Loucy (cell line): ENCODE measurements at regions not wholly inside any gene's neighbourhood (a gene's known extent, or its start where the extent isn't known, plus 50 kb on each side); places are given as distances from the start of the nearest gene placed in this dataset.

Experiments
- H2AFZ ChIP-seq: fragments of 200-600 bp; sonication (generic); 2 replicates; pipeline ENCODE4 v1.6.0; 2016; ENCODE audit warnings: antibody characterized with exemption, mild to moderate bottlenecking, low read length, moderate library complexity
- H3F3A ChIP-seq: fragments of 200-600 bp; 2 replicates; pipeline ENCODE4 v1.6.0; 2016; ENCODE audit warnings: antibody characterized with exemption, low read depth, mild to moderate bottlenecking
- H3K27me3 ChIP-seq: fragments of 200-600 bp; sonication (generic); 2 replicates; pipeline ENCODE4 v1.6.1; 2014; ENCODE audit warnings: low read length, mild to moderate bottlenecking; ENCODE audit not compliant: insufficient read depth, poor library complexity, severe bottlenecking
- H3K36me3 ChIP-seq: fragments of 200-600 bp; sonication (generic); 2 replicates; pipeline ENCODE4 v1.6.1; 2016; ENCODE audit warnings: low read length; ENCODE audit not compliant: insufficient read depth
- H3K4me1 ChIP-seq: fragments of 200-600 bp; sonication (generic); 2 replicates; pipeline ENCODE4 v1.5.1; 2014; ENCODE audit warnings: low read length, mild to moderate bottlenecking; ENCODE audit not compliant: insufficient read depth, poor library complexity, severe bottlenecking
- H3K4me2 ChIP-seq: fragments of 200-600 bp; sonication (generic); 2 replicates; pipeline ENCODE4 v1.6.0; 2014; ENCODE audit warnings: antibody characterized with exemption, low read length, low read depth, mild to moderate bottlenecking; ENCODE audit not compliant: poor library complexity, severe bottlenecking
- H3K4me3 ChIP-seq: fragments of 200-600 bp; sonication (generic); 2 replicates; pipeline ENCODE4 v1.5.1; 2014; ENCODE audit warnings: low read length, mild to moderate bottlenecking, mixed read lengths; ENCODE audit not compliant: poor library complexity, severe bottlenecking
- H3K79me2 ChIP-seq: fragments of 200-600 bp; sonication (generic); 2 replicates; pipeline ENCODE4 v1.6.1; 2014; ENCODE audit warnings: low read length; ENCODE audit not compliant: insufficient read depth
- H3K9ac ChIP-seq: fragments of 200-600 bp; sonication (generic); 2 replicates; pipeline ENCODE4 v1.6.0; 2014; ENCODE audit warnings: mild to moderate bottlenecking, low read depth, low read length, moderate library complexity; ENCODE audit not compliant: poor library complexity, severe bottlenecking
- H3K9me2 ChIP-seq: fragments of 200-600 bp; sonication (generic); replicated peaks from 2 replicates; pipeline ENCODE4 v1.6.1; 2016; ENCODE audit warnings: low read depth, low read length, mixed read lengths
- H3K9me3 ChIP-seq: fragments of 200-600 bp; sonication (generic); 2 replicates; pipeline ENCODE4 v1.6.1; 2014; ENCODE audit warnings: mild to moderate bottlenecking, antibody characterized with exemption, low read length, low read depth; ENCODE audit not compliant: insufficient read depth
- H4K20me1 ChIP-seq: fragments of 200-600 bp; sonication (generic); 2 replicates; pipeline ENCODE4 v1.6.0; 2014; ENCODE audit warnings: antibody characterized with exemption, low read length, mild to moderate bottlenecking; ENCODE audit not compliant: insufficient read depth, poor library complexity, severe bottlenecking
- EZH2phosphoT487 ChIP-seq: fragments of 200-600 bp; IDR thresholded peaks from 2 replicates; pipeline ENCODE4 v1.6.1; 2018; ENCODE audit warnings: antibody characterized with exemption, mild to moderate bottlenecking, moderate library complexity, borderline replicate concordance
- TF ChIP-seq, protein P1 (sequence below): fragments of 200-600 bp; sonication (generic); conservative IDR thresholded peaks from 2 replicates; pipeline ENCODE4 v1.5.1; 2014; ENCODE audit warnings: mild to moderate bottlenecking, antibody characterized with exemption, low read length

DNA sequence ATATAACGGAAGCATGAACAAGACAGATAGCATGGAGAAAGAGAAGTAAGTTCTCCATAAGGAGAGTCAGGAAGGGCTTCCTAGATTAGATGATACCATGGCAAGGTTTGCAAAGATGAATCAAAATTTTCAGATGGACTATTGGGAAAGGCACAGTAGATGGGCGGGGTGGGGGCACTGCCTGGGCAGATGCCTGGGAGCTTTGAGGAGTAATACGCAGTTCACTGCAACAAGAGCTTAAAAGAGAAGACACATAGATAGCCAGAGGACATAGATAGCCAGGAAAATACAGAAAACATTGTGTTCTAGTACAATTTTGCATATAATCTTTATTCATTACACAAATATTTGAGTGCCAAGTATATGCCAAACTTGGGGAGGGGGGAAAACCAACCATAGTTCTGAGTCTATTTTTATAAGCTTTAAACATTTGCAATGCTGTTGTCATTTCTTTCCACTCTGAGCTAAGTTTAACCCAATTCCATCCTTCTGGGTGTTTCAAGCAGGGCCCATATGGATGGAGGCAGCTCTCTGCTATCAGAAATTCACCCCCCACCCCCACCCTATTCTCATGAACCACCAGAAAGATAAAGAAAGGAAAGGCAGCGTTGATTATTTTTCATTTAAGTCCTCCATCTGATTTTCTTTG, 120.6 kb downstream of the NUF2 start:
- Histone ChIP-seq H3K4me3 (no peak overlapping the region), H3K9me3 (no peaks in the 10 kb centered on the region), H3K4me1 (no peaks in the 10 kb centered on the region), H3K9ac (no peak overlapping the region), H3K36me3 (no peaks in the 10 kb centered on the region), H4K20me1 (no peaks in the 10 kb centered on the region), H2AFZ (no peak overlapping the region), H3K79me2 (no peaks in the 10 kb centered on the region), H3K9me2 (no peaks in the 10 kb centered on the region), H3F3A (no peaks in the 10 kb centered on the region), H3K4me2 (no peak overlapping the region), H3K27me3 (no peaks in the 10 kb centered on the region)
- no peak for TF ChIP-seq EZH2phosphoT487

DNA sequence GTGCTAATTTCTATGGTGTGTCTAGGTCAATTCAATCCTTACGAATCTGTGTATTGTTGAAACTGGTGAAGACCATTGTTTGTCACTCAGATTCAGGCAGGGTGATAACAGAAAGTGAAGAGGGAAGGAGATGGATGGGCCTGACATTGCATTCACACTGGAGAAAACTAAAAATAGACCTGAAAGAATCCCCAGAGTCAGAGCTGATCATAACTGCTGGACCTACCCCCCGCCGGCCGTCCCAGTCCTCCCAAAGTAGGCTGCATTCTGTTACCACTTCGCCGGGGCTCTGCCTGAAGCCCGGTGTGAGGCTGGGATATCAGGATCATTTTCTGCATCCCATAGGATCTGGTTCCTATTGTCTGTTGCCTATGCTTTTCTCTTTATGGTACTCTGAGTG, 121.1 kb downstream of the NUF2 start:
- Histone ChIP-seq H3K4me2 (no peak overlapping the region), H3K9me2 (no peaks in the 10 kb centered on the region), H3K27me3 (no peaks in the 10 kb centered on the region), H4K20me1 (no peaks in the 10 kb centered on the region), H3F3A (no peaks in the 10 kb centered on the region), H2AFZ (no peak overlapping the region), H3K79me2 (no peaks in the 10 kb centered on the region), H3K9me3 (no peaks in the 10 kb centered on the region), H3K4me3 (no peak overlapping the region), H3K4me1 (no peaks in the 10 kb centered on the region), H3K9ac (no peak overlapping the region), H3K36me3 (no peaks in the 10 kb centered on the region)
- TF ChIP-seq, protein P1, sequence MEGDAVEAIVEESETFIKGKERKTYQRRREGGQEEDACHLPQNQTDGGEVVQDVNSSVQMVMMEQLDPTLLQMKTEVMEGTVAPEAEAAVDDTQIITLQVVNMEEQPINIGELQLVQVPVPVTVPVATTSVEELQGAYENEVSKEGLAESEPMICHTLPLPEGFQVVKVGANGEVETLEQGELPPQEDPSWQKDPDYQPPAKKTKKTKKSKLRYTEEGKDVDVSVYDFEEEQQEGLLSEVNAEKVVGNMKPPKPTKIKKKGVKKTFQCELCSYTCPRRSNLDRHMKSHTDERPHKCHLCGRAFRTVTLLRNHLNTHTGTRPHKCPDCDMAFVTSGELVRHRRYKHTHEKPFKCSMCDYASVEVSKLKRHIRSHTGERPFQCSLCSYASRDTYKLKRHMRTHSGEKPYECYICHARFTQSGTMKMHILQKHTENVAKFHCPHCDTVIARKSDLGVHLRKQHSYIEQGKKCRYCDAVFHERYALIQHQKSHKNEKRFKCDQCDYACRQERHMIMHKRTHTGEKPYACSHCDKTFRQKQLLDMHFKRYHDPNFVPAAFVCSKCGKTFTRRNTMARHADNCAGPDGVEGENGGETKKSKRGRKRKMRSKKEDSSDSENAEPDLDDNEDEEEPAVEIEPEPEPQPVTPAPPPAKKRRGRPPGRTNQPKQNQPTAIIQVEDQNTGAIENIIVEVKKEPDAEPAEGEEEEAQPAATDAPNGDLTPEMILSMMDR: no peak
- no peak for TF ChIP-seq EZH2phosphoT487

DNA sequence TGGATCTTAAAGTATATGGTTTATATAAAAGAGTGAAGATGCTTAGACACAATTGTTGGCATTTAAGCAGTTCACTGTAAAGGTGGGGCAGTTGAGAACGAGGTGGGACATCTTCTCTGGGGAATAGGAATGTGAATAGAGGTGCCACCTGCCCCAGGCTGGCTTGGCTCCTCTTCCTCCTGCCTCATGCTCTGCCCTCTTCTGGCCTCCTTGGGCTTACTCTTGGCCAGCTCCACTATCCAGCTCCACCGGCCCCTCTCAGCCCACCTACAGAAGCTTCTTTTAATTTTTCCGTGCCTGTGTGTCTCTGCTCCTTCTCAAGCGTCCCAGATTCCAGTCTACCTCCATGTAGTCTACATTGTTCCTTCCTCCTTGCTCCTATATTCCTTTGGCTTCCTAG, 122.1 kb downstream of the NUF2 start:
- H4K20me1 ChIP-seq: no peaks in the 10 kb centered on the region
- no peaks in the 10 kb centered on the region for H3K36me3 ChIP-seq
- no peak overlapping the region for H3K9ac ChIP-seq
- no peaks in the 10 kb centered on the region for H3K27me3 ChIP-seq
- H3K4me2 ChIP-seq: no peak overlapping the region
- no peaks in the 10 kb centered on the region for H3K4me1 ChIP-seq
- no peak overlapping the region for H3K4me3 ChIP-seq
- no peaks in the 10 kb centered on the region for H3K79me2 ChIP-seq
- no peak overlapping the region for H2AFZ ChIP-seq
- no peaks in the 10 kb centered on the region for H3K9me2 ChIP-seq
- no peak for TF ChIP-seq EZH2phosphoT487
- TF ChIP-seq, protein P1: no peak
- no peaks in the 10 kb centered on the region for H3F3A ChIP-seq
- H3K9me3 ChIP-seq: no peaks in the 10 kb centered on the region

DNA sequence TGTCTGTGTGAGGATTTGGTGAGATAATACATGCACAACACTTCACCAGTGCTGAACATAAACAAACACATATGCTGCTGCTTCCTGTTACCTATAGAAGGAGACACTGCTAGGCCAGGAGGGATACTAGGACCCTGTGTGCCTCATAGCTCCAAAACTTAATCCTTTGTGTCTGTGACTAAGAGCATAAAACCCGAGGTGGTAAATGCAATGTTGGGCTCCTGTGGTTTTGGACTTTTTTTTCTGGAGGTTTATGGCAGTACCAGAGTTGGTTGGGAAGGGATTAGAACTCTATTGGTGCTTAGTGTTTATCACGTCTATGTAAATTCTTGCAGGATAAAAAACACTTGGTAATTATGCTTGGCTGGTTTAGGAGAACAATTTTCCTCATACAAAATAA, 122.9 kb downstream of the NUF2 start:
- Histone ChIP-seq H3K79me2 (no peaks in the 10 kb centered on the region), H3K9ac (no peak overlapping the region), H3K4me2 (no peak overlapping the region), H3K27me3 (no peaks in the 10 kb centered on the region), H3K4me3 (no peak overlapping the region), H2AFZ (no peak overlapping the region), H4K20me1 (no peaks in the 10 kb centered on the region), H3K36me3 (no peaks in the 10 kb centered on the region), H3K9me2 (no peaks in the 10 kb centered on the region), H3K9me3 (no peaks in the 10 kb centered on the region), H3F3A (no peaks in the 10 kb centered on the region), H3K4me1 (no peaks in the 10 kb centered on the region)
- no peak for TF ChIP-seq EZH2phosphoT487
- TF ChIP-seq, protein P1: no peak
